Neural progenitor cell (in vitro differentiated cells): ENCODE measurements at regions not wholly inside any gene's neighbourhood (a gene's known extent, or its start where the extent isn't known, plus 50 kb on each side); places are given as distances from the start of the nearest gene placed in this dataset.

Source experiments
- EZH2 ChIP-seq: fragments of 200-600 bp; sonication (generic); IDR thresholded peaks from 2 replicates; pipeline ENCODE4 v1.6.1; 2017; ENCODE audit warnings: antibody characterized with exemption, mild to moderate bottlenecking, moderate library complexity
- EZH2phosphoT487 ChIP-seq: fragments of 200-600 bp; sonication (generic); IDR thresholded peaks from 2 replicates; pipeline ENCODE4 v1.6.1; 2017; ENCODE audit warnings: antibody characterized with exemption
- TF ChIP-seq, protein P1 (sequence below): fragments of 200-600 bp; sonication (generic); IDR thresholded peaks from 2 replicates; pipeline ENCODE4 v1.5.1; 2017; ENCODE audit warnings: antibody characterized with exemption, mild to moderate bottlenecking

DNA sequence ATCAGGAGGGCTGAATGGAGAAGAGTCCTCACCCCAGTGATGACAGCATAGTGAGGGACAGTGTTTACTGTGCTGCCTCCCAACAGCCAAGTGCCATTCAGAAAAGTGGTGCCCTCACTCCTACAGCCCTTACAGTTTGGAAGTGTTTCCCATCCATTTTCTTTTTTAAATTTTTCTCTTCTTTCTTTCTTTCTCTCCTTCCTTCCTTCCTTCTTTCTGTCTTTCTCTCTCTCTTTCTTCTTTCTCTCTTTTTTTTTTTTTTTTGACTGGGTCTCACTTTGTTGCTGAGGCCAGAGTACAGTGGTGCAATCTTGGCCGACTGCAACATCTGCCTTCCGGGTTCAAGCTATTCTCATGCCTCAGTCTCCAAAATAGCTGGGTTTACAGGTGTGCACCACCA, 755.3 kb downstream of the UQCRFS1 start:
- TF ChIP-seq, protein P1, sequence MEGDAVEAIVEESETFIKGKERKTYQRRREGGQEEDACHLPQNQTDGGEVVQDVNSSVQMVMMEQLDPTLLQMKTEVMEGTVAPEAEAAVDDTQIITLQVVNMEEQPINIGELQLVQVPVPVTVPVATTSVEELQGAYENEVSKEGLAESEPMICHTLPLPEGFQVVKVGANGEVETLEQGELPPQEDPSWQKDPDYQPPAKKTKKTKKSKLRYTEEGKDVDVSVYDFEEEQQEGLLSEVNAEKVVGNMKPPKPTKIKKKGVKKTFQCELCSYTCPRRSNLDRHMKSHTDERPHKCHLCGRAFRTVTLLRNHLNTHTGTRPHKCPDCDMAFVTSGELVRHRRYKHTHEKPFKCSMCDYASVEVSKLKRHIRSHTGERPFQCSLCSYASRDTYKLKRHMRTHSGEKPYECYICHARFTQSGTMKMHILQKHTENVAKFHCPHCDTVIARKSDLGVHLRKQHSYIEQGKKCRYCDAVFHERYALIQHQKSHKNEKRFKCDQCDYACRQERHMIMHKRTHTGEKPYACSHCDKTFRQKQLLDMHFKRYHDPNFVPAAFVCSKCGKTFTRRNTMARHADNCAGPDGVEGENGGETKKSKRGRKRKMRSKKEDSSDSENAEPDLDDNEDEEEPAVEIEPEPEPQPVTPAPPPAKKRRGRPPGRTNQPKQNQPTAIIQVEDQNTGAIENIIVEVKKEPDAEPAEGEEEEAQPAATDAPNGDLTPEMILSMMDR, result no peak
- TF ChIP-seq EZH2, result no peak
- TF ChIP-seq EZH2phosphoT487, result no peak
